GM12891 (cell line): ENCODE measurements at regions not wholly inside any gene's neighbourhood (a gene's known extent, or its start where the extent isn't known, plus 50 kb on each side); places are given as distances from the start of the nearest gene placed in this dataset.

Source experiments
- POLR2A ChIP-seq: IDR thresholded peaks from 2 replicates; pipeline ENCODE4 v1.6.1; 2011; ENCODE audit warnings: low read depth, low read length, control low read depth
- POLR2AphosphoS5 ChIP-seq: IDR thresholded peaks from 2 replicates; pipeline ENCODE4 v1.6.1; 2011; ENCODE audit warnings: low read depth, low read length, control low read depth
- SPI1 ChIP-seq: IDR thresholded peaks from 2 replicates; pipeline ENCODE4 v1.6.1; 2011; ENCODE audit warnings: low read depth, low read length, control low read depth
- TAF1 ChIP-seq: IDR thresholded peaks from 2 replicates; pipeline ENCODE4 v1.6.1; 2011; ENCODE audit warnings: low read depth, low read length, control low read depth

- TF ChIP-seq POLR2AphosphoS5 (no peak), POLR2A (no peak), TAF1 (no peak), SPI1 (no peak)
Measured at GRCh38 chr7:144936314-144936713, 100.5 kb upstream of the TPK1 start.
